HG02798 (cell line): ENCODE measurements at regions not wholly inside any gene's neighbourhood (a gene's known extent, or its start where the extent isn't known, plus 50 kb on each side); places are given as distances from the start of the nearest gene placed in this dataset.
"Not testable (repeated sequence)": the region's sequence is repeated elsewhere in the genome, so short reads cannot be mapped to it uniquely, and the experiment has no call there.

Experiments
- ATAC-seq: cut with Tn5 transposase; IDR thresholded peaks from one replicate; pipeline ENCODE4 v1.9.1; 2021; ENCODE audit warnings: mild to moderate bottlenecking; ENCODE audit not compliant: unreplicated experiment, poor library complexity

GRCh38 chr15:93973287-93973686 is 258.1 kb upstream of the MCTP2 start:
- ATAC-seq = no peak

- ATAC-seq = no peak
Observed at GRCh38 chr15:93968773-93969172, 262.6 kb upstream of the MCTP2 start.

GRCh38 chr15:93965304-93965908 is 266.0 kb upstream of the MCTP2 start:
- no peak for ATAC-seq

GRCh38 chr15:93954985-93955571 is 276.3 kb upstream of the MCTP2 start:
- no peak for ATAC-seq

- ATAC-seq = no peak
Observed at GRCh38 chr15:93948726-93949125, 282.6 kb upstream of the MCTP2 start.

GRCh38 chr15:93943586-93943985 is 287.8 kb upstream of the MCTP2 start:
- ATAC-seq = no peak

- ATAC-seq = no peak
Observed at GRCh38 chr15:93942269-93942694, 289.1 kb upstream of the MCTP2 start.

GRCh38 chr15:93941697-93942096 is 289.7 kb upstream of the MCTP2 start:
- ATAC-seq = no peak

GRCh38 chr15:93940226-93940625 is 291.1 kb upstream of the MCTP2 start:
- ATAC-seq = no peak

GRCh38 chr15:93932164-93932776 is 299.1 kb upstream of the MCTP2 start:
- peak; percentile 68 for ATAC-seq

- no peak for ATAC-seq
Observed at GRCh38 chr15:93929375-93930094, 301.8 kb upstream of the MCTP2 start.

- no peak for ATAC-seq
Observed at GRCh38 chr15:93920204-93920603, 311.2 kb upstream of the MCTP2 start.

GRCh38 chr15:93918801-93919200 is 312.6 kb upstream of the MCTP2 start:
- ATAC-seq = not testable (repeated sequence)

GRCh38 chr15:93917181-93917580 is 314.2 kb upstream of the MCTP2 start:
- ATAC-seq = no peak

- no peak for ATAC-seq
Observed at GRCh38 chr15:93913871-93914270, 317.5 kb upstream of the MCTP2 start.

- ATAC-seq = no peak
Observed at GRCh38 chr15:93913310-93913709, 318.1 kb upstream of the MCTP2 start.

GRCh38 chr15:93900476-93901400 is 330.6 kb upstream of the MCTP2 start:
- no peak for ATAC-seq

GRCh38 chr15:93899817-93900216 is 331.5 kb upstream of the MCTP2 start:
- no peak for ATAC-seq

- ATAC-seq = no peak
Observed at GRCh38 chr15:93897377-93897776, 334.0 kb upstream of the MCTP2 start.
